ENCODE measurements at regions not wholly inside any gene's neighbourhood (a gene's known extent, or its start where the extent isn't known, plus 50 kb on each side); places are given as distances from the start of the nearest gene placed in this dataset.

GRCh38 chr12:83185241-83185640 is 498.5 kb downstream of the TMTC2 start:
- no peak for DNase-seq

Data from activated CD4-positive, alpha-beta T cell treated with anti-CD3 and anti-CD28 coated beads, Interleukin-2, amount 50 U/mL, for 16 hours (primary cell).